ENCODE measurements at regions not wholly inside any gene's neighbourhood (a gene's known extent, or its start where the extent isn't known, plus 50 kb on each side); places are given as distances from the start of the nearest gene placed in this dataset.

DNA sequence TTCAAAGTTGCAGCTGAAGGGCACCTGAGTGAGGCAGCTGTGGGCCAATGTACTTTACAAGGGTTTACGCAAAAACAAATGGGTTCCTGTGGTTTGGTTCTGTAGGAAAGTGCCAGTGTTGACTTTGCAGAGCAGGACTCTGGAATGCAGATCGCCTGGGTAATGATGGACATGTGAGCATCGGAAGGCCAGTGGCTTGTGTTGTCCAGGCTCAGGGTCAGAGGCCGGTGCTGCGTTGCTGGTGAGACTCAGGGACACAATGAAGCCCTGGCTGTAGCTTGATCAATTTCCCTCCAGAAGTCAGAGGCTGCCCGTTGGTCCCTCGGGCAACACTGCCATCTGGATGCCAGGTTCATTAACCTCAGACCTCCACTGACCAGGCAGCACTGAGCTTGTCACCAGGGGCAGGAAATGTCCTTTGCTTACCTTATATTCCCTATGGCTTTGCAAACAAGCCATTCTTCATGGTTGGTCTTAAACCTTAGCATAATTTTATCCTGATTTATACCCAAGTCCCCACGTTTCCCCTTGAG is 753.4 kb downstream of the QKI start:
- DNase-seq (ENCODE audit: low read depth in 2 of 2), result no peak

DNA sequence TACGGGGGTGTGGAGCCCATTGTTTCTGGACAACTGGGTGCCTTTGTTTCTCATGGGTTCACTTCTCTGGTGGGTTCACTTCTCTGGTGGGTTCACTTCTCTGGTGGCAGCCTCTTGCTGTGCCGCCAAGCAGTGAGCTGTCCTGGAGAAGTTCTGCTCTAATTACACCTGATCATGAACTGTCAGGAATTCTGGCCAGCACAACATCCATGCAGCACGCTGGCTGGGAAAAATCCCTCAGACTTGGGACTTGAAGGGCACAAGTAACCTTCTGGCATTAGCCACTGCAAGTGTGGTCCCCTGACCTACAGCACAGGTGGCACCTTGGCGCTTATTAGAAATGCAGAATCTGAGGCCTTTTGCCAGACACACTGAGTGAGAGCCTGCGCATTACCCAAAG is 752.5 kb downstream of the QKI start:
- DNase-seq (ENCODE audit: low read depth in 2 of 2), result no peak

DNA sequence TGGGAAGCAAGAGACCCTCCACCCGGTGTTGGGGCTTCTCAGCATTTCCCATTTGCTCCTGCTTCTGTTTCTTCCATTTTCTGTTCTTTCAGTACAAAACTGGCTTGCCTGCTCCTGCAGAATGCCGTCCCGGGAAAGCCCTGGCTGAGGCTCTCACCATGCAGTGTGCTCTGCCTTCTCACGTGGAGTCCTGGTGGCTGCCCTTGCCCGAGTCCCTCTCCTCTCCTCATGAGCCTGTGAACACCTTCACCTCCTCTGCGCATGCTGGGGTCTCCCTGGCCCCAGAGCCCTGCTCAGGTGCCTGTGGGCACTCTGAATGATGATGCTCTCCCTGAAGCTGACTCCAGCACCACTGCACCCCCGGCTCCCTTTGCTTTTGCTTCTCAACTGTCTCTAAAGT is 752.0 kb downstream of the QKI start:
- DNase-seq (ENCODE audit: low read depth in 2 of 2), result no peak

DNA sequence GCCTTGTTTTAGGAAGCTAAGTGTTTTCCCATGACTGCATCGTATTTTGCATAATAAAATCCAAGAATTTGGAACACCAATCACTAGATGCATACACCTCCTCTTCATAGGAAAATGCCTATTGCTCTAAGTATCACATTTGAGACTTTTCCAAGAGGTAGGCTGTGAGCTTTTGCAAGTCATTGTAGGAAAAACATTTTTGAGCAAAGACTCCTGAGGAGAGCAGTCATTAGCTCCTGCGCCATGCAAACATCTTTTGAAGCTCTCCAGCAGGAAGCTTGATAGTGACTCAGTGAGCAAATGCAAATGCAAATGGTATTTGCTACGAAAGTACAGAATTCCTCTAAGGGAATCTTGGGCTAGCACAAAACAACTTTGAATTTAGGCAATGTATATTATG is 750.4 kb downstream of the QKI start:
- no peak for DNase-seq (ENCODE audit: low read depth in 2 of 2)

DNA sequence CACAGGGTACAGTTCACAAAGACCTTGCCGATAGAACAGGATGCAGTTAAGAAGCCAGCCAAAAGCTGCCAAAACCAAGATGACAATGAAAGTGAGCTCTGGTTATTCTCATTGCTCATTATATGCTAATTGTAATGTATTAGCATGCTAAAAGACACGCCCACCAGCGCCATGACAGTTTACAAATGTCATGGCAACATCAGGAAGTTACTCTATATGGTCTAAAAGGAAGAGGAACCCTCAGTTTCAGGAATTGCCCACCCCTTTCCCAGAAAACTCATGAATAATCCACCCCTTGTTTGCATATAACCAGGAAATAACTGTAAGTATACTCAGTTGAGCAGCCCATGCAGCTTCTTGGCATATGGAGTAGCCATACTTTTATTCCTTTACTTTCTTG is 748.7 kb downstream of the QKI start:
- no peak for DNase-seq (ENCODE audit: low read depth in 2 of 2)

DNA sequence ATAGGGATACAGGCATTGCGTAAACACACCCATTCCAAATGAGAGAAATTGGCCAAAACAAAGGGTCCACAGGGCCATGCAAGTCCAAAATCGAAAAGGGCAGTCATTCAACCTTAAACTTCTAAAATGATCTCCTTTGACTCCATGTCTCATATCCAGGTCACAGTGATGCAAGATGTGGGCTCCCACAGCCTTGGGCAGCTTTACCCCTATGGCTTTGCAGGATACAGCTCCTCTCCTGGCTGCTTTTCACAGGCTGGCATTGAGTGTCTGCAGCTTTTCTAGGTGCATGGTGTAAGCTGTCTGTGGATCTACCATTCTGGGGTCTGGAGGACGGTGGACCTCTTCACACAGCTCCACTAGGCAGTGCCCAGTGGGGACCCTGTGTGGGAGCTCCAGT is 744.5 kb downstream of the QKI start:
- no peak for DNase-seq (ENCODE audit: low read depth in 2 of 2)

DNA sequence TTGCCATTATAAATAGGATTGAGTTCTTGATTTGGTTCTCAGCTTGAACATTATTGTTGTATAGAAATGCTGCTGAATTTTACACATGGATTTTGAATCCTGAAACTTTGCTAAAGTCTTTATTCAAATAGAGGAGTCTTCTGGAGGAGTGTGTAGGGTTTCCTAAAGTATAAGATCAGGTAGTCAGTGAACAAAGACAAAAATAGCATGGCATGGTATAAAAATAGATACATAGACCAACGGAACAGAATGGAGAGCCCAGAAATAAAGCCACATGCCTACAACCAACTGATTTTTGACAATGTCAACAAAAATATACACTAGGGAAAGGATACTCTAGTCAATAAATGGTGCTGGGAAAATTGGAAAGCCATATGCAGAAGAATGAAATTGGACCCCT is 740.1 kb downstream of the QKI start:
- DNase-seq (ENCODE audit: low read depth in 2 of 2), result no peak

DNA sequence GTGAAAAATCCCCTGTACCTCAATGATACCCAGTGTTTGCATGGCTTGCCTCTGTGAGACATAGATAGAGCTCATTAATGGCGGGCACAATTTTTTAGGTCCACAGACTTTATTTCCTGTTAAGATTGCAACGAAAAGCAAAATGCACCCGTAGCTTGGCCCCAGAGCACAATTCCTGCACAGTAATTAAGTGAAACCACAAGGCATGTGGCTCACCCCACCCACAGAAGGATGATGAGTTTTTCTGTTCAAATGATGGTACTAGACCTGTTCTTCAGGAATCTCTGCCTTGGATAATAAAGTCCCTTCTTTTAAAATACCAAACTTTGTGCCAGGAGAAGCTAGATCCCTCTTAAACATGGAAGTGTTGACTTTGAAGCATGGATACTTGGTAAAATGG is 738.1 kb downstream of the QKI start:
- DNase-seq (ENCODE audit: low read depth in 2 of 2), result no peak

DNA sequence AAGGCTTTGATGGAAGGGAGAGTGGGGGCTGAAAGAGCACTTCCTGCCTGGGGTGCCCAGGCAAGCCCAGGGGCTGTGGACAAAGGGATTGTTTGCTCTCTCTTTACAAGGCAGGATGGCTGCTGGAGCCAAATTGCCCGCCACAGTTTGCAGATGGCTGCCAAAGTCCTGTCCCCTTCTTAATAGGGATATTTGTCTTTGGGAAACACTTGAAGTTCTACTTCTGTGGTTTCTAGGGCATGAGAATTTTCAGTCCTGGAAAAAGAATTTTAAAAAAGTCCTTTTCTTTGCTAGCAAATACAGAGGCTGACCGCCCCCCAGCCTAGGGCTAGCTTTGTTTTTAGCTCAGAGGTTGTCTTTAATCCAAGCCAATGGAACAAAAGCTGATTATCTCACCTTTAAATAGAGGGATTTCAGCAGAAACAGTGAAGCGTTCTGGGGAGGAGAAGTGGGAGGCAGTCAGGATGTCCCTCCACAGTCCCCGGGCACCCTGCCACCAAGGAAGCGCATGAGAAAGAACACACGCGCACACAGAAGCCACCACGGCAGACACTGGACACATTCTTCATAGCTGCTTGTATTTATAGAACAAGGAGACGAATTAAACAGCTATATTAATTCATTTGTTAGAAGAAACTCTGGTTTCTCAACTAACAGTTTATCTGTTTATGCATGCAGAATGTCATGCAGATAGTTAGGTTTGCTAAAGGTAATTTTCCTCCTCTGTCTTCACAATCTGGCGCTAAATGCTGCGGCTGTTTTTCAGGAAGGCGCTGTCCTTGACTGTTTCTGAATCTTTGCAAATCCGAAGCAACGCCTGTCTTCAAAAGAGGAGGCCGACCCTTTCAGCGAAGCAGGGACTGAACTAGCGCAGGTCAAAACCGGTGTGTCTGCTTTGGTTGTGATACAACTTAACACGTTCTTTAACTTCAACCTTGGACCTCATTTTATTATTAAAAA is 736.9 kb downstream of the QKI start:
- no peak for DNase-seq (ENCODE audit: low read depth in 2 of 2)

DNA sequence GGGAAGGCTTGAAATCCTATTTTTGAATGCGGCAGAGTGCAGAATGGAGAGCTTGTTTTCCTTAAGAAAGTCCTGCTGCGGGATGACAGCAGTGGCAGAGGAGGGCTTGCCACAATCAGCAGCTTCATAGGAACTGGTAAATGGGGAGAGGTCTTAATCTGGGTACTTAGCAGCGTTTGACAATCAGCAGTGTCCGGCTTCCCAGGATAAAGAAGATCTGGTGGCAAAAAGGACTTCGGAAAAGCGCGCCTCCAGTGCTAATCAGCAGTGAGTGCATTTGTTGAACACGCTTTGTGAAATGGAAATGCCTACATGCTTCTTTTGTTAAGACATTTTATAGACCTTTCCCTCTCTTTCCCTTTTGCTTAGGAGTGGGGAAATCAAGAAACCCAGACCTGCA is 735.7 kb downstream of the QKI start:
- DNase-seq (ENCODE audit: low read depth in 2 of 2), result no peak

DNA sequence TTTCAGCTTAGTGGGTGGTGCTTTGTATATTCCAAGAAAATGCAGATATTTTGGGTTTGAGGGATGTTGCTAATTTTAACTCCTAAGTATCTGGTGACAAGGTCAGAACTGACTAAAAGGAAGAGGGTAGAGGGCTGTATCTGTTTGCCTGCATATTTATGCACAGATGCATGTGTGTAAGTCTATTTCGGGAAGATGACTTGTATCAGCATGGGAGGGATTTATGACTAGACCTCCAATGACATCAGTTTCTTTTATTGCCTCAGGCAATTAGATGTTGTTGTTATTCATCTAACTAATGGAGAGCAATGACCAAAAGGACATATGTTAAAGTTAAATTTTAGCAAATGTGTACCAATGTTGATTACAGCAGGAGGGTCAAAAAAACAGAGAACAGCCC is 734.3 kb downstream of the QKI start:
- no peak for DNase-seq (ENCODE audit: low read depth in 2 of 2)

DNA sequence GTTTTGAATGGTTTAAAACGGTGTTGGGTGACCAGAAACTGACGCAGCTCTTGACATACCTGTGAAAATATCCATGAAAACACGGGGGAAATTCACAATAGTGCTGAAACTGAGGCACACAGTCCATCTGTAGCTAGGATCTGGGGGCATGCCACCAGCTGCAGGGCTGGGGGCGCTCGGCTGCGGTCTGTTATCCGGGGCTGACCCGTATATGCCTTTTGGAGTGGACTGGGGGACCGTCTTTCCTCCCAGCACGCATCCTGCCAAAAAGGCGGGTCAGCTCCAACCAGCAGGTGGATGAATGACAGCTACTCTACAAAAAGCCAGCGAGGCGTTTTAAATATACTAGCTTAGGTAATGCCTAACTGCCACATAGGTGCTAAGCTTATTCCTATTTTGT is 729.8 kb downstream of the QKI start:
- no peak for DNase-seq (ENCODE audit: low read depth in 2 of 2)

DNA sequence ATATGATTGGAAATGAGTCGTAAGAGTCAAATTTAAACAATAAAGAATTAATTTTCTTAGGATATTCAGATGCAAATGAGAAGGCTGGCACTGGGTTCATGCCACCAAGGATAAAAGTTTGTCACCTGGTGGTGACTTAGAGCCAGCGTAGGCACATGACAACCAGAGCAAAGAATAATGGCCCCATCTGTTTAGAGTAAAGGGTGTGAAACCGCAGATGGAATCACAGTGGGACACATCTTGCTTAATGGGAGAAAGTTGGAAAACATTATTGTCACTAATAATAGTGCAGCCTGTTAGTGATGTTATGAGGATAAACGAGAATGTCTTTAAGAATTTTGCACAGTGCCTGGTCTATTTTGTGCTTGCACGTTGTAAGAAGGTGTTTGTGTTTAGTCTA is 727.8 kb downstream of the QKI start:
- no peak for DNase-seq (ENCODE audit: low read depth in 2 of 2)

DNA sequence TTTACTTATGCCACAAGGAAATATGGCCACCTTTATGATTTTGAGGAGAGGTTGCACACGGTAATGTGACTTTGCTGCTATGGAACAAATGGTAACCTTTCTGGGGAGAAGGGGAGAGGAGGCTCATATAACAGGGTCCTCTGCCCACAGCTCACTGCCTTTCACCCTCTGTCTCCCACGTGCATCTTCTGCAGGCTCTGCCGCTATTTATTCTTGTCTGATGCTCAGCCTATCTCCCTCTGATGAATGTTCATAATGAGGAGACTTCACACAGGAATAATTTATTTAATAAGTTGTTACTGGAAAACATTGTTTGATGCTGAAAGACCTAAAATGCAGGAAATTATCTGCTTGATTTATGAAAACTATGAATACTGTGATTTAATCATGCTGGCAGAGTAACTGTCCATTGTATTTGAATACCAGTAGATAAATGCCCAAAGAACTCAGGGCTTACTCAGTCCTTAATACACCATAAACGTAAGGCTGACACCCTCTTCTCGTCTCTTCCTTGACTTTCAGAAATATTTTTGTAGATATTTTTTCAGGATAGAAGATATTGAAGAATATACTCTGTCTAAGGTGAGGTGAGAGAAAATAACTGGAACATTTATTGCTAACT is 721.1 kb downstream of the QKI start:
- no peak for DNase-seq (ENCODE audit: low read depth in 2 of 2)

DNA sequence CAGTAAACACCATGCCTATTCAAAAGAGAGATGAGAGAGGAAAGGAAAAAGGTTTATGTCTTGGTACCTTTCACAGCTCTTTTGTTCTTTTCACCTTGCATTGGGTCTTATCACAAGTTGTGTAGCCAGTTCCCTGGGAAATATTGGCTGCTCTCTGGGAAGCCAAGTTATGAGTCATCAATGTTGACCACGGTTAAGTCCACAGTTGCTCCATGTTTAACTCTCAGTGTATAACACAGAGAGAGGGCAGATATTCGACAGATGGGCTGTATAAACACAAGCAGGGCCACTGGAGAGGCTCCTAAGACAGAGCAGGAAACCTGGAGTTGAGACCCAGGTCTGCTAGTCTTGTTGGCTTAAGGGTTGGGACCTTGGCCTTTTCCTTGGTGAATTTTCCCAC is 718.6 kb downstream of the QKI start:
- no peak for DNase-seq (ENCODE audit: low read depth in 2 of 2)

DNA sequence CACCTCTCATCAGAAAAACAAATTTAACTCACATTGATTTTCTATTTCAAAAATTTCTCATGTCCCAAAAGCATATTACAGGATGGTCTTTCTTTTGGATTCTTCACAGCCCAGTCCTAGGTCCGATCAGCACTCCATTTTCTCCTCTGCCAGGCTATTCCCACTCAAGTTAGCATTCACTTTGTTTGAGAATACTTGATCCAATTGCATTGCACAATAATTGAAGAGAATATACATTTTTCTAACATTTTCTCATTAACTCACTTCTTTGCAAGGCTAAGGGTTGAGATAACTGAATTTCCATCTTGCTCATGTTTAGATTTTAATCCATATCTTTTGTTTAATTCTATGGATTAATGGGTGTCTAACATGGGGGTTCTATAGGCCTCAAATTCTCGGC is 716.1 kb downstream of the QKI start:
- DNase-seq (ENCODE audit: low read depth in 2 of 2), result no peak

DNA sequence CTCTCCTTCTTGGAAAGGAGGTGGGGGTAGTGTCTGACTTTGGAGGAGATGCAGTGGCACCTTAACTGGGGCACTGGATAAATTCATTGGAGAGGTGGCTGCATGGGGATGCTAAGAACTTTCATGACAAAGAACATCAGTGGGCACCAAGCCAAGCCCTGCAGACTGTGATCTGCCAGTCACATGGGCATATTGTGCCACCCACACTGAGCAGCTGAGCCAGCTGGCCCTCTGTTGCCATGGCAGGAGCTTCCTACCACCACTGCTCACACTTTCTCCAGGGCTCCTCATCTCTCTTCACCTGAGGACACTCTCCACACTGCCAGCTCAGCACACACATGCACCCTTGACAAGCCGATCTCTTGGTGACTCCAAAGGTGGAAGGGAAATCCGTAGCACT is 715.6 kb downstream of the QKI start:
- no peak for DNase-seq (ENCODE audit: low read depth in 2 of 2)

DNA sequence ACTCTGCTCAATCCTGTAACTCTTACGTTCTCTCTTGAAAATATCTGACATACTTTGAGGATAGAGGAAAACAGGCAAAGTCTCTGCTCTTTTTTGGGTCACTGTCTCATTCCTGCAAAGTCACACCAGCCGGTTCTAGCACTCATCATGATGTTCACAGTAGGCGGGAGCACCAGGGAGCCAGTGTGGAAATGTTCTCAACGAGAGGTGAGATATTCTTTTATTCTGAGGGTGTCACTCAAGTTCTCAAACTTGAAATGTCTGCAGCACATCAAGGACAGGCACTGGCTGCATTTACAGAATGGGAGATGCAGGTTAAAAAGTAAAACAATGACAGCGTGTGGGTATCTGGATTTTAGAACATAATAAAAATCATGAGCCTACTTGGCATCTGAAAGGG is 714.7 kb downstream of the QKI start:
- no peak for DNase-seq (ENCODE audit: low read depth in 2 of 2)

DNA sequence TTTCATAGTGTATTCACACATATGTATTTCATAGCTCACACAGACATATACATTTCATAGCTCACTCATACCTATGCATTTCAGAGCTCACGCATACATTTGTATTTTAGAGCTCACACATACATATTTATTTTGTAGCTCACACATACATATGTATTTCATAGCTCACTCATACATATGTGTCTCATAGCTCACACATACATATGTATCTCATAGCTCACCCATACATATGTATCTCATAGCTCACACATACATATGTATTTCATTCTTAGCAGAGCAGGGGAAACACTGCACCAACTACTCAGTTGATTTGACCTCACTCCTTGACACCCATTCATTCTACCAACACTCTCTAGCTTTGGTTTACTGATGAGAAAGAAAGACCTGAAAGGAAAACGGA is 713.6 kb downstream of the QKI start:
- DNase-seq (ENCODE audit: low read depth in 2 of 2), result no peak

DNA sequence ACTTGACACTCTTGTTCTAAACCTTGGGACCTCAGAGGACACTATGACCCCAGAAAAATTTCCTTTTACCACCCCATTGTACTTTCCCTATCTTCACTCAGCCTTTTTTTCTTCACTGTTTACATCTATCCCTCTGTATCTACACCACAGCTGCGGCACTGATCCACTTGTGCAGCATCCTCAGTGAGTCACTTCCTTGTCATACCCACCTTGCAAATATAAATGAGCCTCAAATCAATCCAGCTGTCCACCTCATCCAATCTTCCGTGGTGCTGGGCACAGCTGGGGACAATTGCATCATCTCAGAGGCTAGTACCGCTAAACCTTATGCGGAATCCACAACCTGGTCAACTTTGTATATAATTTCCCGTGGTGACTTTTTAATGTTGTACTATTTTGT is 710.5 kb downstream of the QKI start:
- DNase-seq (ENCODE audit: low read depth in 2 of 2), result no peak

DNA sequence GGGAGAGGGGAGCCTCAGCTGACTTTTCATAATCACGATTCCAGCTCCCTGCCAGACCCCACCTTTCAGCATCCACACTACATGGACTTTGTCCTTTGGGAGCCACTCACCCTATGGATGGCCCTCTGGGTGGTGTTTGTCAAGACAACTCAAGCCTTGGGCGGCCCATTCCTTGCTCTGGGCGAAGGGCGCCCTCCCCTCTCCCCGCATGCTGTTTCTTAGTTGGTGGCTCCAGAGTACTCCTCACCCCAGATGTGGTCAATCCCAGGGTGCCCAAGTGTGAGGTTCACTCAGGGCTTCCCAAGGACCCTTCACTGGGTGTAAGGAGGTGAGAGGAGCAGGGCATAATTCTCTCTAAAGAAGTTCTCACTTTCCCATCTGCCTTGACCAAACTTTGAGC is 710.0 kb downstream of the QKI start:
- no peak for DNase-seq (ENCODE audit: low read depth in 2 of 2)

DNA sequence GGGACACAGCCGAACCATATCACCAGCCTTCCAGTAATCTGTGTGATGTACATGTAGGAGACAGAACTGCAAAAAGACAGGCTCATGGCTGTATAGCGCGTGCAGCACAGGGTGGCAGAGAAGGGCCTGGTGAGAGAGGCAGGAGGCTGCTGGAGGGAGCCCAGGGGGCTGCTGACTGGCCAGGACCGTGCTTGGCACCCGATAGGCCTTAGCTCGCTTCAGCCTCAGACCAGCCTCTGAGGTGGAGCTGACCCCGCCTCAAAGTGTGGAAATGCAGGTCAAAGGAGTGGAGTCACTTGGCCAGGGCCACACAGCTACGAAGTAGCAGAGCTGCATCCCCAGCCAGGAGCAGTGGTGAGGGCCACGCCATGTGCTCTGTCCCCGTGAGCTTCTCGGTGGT is 707.6 kb downstream of the QKI start:
- DNase-seq (ENCODE audit: low read depth in 2 of 2), result no peak

DNA sequence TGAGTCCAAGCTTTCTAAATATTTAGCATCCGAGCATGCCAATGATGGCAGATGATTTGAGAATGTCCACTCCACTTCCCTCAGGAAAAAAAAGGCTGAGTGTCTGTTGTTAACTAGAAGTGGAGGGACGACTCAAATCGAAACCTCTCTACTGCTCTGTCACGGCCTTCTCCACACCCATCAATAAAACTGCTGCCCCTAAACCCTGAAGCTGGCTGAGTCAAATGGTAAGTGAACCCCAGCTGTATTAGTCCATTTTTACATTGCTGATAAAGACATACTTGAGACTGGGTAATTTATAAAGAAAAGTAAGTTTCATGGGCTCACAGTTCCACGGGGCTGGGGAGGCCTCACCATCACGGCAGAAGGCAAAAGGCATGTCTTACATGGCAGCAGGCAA is 707.0 kb downstream of the QKI start:
- no peak for DNase-seq (ENCODE audit: low read depth in 2 of 2)
